NCI-H69 (cell line): ENCODE measurements at regions not wholly inside any gene's neighbourhood (a gene's known extent, or its start where the extent isn't known, plus 50 kb on each side); places are given as distances from the start of the nearest gene placed in this dataset.
"Not testable (repeated sequence)": the region's sequence is repeated elsewhere in the genome, so short reads cannot be mapped to it uniquely, and the experiment has no call there.

Experiments
- DNase-seq: peaks from one replicate; lab custom pipeline; 2025; lab: John Stamatoyannopoulos, UW

DNA sequence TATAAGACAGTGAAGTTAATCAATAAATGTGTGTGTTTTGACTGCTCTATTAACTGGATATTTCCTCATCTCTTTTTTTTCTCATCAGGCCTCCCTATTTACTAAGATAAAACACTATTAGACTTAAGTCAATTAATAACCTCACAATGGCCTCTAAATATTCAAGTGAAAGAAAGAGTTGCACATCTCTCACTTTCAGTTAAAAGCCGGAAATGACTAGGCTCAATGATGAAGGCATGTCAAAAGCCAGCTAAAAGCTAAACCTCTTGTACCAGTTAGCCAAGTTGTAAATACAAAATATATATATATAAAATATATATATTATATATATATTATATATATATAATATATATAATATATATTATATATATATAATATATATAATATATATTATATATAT lies 127.0 kb upstream of the MEOX2 start:
- DNase-seq, result no peak

DNA sequence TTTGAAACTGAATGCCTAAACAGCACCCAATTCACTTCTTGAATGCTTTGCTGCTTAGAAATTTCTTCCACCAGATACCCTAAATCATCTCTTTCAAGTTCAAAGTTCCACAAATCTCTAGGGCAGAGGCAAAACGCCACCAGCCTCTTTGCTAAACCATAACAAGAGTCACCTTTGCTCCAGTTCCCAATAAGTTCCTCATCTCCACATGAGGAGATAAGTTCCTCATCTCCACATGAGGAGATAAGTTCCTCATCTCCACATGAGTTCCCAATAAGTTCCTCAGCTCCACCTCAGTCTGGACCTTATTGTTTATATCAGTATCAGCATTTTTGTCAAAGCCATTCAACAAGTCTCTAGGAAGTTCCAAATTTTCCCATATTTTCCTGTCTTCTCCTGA lies 123.9 kb upstream of the MEOX2 start:
- not testable (repeated sequence) for DNase-seq

DNA sequence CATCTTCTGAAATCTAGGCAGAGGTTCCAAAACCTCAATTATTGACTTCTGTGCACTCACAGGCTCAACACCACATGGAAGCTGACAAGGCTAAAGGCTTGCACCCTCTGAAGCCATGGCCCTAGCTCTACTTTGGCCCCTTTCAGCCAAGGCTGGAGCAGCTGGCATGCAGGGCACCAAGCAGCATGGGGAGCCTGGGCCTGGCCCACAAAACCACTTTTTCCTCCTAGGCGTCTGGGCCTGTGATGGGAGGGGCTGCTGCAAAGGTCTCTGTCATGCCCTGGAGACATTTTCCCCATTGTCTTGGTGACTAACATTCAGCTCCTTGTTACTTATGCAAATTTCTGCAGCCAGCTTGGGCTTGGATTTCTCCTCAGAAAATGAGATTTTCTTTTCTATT lies 123.5 kb upstream of the MEOX2 start:
- not testable (repeated sequence) for DNase-seq

GRCh38 chr7:15805891-15806290 lies 119.4 kb upstream of the MEOX2 start:
- DNase-seq, result no peak

DNA sequence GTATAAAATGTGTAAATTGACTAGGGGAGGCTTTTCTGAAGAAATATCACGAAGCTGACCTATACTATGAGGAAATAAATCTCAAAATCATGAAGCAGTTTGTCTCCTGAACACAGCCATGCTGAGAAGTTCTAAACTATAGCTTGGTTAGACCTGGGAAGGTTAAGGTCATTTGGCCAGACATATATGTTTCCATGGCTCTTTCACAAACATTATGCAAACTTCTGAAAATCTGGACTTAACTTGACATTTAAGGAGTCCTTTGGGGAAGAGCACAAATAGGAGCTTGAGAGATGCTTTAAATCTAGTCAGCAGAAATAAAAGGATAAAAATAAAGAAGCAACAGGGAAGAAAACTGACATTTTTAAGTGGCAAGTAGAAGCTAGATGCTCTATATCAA lies 115.9 kb upstream of the MEOX2 start:
- DNase-seq, result no peak

DNA sequence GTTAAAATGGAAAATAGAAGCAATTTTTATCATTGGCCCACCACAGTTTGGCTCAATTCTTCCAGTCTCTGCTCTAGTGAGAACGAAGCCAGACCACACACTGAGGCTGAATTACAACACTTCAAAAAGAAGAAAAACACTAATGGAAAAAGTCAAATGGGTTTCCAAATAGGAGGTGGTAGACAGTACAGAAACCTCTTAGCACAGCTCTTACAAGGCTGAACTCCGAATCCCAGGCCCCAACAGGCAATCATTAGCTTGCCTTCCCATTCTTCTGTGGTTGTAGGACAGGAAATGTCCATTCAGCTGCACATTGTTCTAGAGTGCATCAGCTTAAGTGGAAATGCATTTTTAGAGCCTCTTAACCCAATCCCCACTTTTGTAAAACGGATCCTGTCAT lies 115.1 kb upstream of the MEOX2 start:
- DNase-seq, result no peak

DNA sequence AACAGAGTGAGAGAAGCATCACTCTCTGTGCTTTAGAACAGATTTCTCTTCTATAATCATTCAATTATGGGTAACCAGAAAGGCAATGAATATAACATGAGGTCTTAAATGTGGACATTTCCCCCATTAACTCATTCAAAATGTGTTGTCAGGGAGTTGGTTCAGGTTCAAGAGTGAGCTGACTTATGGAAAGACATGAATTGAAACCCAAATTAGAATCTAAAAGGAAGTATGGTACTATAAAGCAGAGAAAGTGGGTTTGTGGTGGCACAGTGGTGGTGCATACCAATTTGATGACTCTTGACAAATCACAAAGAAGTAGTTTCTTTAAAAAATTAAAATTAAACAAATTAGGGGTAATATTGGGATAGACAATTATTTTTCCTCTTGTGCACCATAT lies 114.6 kb upstream of the MEOX2 start:
- no peak for DNase-seq

DNA sequence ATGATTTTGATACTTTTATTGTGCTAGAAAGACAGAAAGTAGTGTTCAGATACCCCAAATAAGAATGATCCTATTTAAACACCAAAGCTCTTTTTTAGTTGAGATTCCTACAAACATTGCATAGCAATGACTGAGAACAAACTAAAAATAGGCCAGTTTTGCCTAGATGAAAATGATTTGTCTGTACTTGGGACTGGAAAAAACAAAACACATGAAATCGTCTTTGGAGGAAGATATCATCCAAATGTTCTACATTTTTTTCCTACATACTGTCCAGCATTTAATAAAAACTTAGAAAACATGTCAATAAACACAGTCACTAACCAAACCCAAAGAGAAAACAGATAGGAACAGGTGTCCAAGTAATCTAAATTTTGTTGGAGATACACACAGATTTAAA lies 111.6 kb upstream of the MEOX2 start:
- no peak for DNase-seq

DNA sequence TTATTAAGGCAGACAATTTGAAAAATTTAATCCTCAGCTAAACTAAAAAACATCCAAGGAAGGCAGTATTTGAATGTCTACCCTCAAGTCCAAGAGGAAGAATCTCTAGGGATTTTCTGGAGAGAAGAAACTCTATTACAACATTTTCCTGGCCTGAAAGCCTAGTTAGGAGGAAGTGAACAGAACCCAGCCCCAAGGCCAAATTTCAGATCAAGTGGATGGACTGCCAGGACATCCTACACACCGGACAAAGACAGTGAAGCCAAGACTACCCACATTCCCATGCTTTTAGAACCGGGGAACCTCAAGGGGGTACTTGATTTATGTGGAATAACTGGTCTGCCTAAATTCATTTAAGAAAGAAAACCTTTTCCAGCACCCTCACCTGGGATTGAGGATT lies 108.9 kb upstream of the MEOX2 start:
- no peak for DNase-seq

GRCh38 chr7:15794801-15795200 lies 108.3 kb upstream of the MEOX2 start:
- no peak for DNase-seq

DNA sequence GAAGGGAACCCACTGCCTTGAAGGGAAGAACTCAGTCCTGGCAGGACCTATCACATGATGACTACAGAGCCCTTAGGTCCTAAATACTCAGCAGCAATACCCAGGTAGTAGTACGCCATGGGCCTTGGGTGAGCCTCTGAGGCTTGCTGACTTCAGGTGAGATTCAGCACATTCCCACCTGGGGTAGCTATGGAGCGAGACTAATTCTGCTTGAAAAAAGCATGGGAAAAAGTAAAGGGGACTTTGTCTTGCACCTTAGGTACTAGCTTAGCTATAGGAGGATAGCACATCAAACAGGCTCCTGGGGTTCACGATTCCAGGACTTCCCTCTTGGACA lies 98.2 kb upstream of the MEOX2 start:
- DNase-seq, result no peak

- no peak for DNase-seq
Observed at GRCh38 chr7:15783987-15784693, 97.7 kb upstream of the MEOX2 start.

DNA sequence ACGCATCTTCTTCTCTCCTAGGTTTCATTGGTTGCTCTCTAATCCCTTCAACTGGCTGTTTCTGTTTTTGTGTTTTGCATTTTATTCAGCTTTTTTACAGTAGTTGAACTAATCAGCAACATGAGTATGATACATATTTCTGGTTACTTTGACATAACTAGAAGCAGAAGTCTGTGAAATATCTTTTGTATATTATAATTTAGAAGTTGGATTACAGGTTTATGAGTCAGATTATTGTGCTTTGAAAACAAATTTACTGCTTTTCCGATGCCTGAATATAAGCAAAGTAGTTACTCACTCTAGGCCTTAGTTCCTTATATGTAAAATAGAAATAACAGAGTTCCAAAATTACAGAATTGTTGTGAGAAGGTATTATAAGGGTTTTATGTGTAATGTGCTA lies 96.2 kb upstream of the MEOX2 start:
- no peak for DNase-seq

DNA sequence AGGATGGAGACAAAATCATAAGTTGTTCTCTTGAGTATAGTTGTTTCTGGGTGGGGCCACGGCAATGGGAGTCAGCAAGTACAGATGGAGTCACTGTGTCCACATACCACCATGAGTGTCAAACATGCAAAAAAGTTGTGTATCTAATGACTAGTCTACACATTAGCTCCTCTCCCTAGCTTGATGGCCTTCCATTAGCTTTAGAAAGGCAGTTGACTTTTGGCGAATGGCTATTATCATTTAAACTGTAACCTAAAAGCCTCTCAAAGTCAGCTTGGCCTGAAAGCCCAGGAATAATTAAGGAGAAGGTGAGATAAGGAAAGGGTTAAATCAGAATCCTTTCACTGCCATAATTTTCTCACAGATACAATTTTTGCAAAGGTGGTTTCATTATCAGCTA lies 95.5 kb upstream of the MEOX2 start:
- DNase-seq, result no peak

- no peak for DNase-seq
Observed at GRCh38 chr7:15780271-15780670, 93.8 kb upstream of the MEOX2 start.

GRCh38 chr7:15778191-15778590 lies 91.7 kb upstream of the MEOX2 start:
- DNase-seq, result no peak

- no peak for DNase-seq
Observed at GRCh38 chr7:15765753-15766152, 79.3 kb upstream of the MEOX2 start.

DNA sequence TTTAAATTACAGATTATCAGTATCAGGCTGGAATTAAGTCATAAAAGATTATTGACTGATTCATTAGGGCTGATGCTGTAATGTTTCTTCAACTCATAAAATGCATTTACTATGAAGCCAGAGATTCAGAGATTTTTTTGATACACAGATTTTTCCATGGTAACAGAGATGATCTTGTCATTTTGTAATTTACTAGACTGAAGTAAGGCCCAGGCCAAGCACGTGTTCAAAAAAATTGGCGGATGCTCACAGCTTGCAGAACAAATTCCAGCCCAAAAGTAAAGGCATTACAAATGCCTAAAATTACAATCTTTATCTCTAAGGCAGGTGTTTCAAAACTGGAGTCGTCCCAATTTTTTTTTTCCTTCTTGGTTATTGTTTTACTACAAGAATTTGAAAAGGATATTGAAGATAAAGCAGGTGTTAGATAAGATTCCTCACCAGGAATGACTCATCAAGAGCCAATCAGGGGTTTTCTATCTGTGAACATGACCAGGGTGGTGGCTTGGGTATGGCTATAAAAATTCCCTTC lies 78.4 kb upstream of the MEOX2 start:
- DNase-seq, result peak; percentile 31

GRCh38 chr7:15764010-15764409 lies 77.5 kb upstream of the MEOX2 start:
- no peak for DNase-seq

- DNase-seq, result no peak
Observed at GRCh38 chr7:15757041-15758000, 70.8 kb upstream of the MEOX2 start.

DNA sequence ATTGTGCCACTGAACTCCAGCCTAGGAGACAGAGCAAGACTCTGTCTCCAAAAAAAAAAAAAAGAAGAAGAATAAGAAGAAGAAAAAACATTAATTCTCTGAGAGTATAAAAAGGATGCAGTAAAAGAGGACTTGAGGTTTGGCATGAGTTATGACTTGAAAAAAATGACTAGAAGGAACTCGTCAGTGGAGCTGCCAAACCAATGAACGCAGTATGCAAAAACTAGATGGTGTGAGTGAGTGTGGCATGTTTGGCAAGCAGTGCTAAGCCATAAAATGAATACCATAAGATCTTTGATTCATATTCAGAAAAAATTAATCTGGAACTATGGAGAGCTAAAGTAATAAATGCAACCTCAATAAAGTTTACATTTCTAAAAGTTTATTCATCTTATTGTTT lies 68.6 kb upstream of the MEOX2 start:
- DNase-seq, result no peak

DNA sequence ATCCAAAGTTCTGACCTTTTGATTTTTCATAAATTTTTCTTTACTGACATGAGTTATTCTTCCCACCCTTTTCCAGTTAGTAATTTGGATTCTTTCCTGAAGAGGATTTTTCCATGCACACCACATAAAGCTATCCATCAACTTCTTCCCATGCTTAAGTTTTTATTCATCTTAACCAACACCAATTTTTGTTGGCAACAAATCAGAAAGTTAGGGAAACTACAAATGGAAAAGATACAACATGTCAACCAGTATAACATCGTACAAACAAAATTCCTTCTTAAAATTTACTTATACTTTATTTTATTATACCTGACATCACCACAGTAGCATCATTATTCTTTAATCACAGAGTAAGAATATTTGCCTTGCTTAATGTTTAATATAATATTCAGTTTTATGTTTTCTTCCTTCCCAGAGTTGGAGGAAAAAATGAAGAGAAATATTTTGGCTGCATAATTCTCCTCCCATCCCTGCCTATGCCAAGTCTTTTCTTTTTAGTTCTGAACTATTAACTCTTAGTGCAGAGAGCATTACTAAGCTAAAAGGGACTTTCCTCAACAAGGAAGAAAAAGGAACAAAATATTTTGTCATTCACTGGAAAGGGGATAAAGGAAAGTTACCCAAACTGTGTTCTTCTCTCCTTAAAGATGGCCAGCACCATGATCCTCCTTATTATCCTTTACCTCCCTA lies 67.5 kb upstream of the MEOX2 start:
- no peak for DNase-seq

DNA sequence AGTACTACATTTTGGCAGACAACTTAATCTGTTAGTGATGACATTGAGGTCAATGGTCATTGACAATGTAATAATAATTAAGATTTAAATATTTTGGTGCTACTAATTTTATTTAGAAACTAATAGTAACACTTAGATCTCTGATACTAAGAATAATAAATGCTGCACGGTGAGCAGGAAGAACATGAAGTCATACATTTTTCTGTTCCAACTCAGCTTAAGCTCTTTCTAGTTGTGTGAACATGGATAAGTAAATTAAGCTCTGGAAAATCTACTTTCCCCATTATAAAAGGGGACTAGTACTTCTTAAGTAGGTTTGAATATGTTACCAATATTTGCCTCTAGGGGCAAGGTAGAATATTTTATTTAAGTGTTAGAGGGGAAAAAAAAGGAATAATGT lies 65.9 kb upstream of the MEOX2 start:
- no peak for DNase-seq
